Astrocyte of the spinal cord (primary cell): ENCODE measurements at regions not wholly inside any gene's neighbourhood (a gene's known extent, or its start where the extent isn't known, plus 50 kb on each side); places are given as distances from the start of the nearest gene placed in this dataset.

Experiments
- DNase-seq: peaks from one replicate; pipeline ENCODE4 v3.0.0; 2011; ENCODE audit warnings: low read depth, low spot score
- H3K4me3 ChIP-seq: 2 replicates; pipeline ENCODE4 v1.5.1; 2011; ENCODE audit warnings: low read depth, mild to moderate bottlenecking, low read length, moderate library complexity
- in situ Hi-C: cut with HindIII; loops from 2 replicates; pipeline ENCODE4 v1.10.0; 2017; ENCODE audit warnings: low sequenced_read_pairs
- TF ChIP-seq, protein P1 (sequence below): IDR thresholded peaks from 2 replicates; pipeline ENCODE4 v1.5.1; 2012; ENCODE audit warnings: low read depth, mild to moderate bottlenecking, low read length, inconsistent platforms

DNA sequence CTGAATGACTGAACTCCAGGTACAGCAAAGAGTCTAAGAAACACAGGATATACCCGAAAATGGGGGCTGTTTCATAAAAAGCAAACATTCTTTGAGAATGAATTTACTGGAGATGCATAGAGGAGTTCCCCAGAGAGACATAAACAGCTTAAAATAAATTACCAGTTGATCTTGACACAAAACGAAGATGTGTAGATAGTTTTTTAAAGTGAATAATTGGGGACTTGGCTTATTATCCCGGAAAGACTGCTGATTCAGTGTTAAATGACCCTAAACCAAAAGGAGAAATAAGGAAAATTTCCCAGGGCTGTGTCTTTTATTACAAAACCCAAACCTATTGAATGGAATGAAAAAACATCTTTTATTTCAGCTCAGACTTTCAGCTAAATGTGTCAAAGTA is 1052.8 kb upstream of the TMEM132C start:
- in situ Hi-C loops, result no loop called here
- TF ChIP-seq, protein P1, sequence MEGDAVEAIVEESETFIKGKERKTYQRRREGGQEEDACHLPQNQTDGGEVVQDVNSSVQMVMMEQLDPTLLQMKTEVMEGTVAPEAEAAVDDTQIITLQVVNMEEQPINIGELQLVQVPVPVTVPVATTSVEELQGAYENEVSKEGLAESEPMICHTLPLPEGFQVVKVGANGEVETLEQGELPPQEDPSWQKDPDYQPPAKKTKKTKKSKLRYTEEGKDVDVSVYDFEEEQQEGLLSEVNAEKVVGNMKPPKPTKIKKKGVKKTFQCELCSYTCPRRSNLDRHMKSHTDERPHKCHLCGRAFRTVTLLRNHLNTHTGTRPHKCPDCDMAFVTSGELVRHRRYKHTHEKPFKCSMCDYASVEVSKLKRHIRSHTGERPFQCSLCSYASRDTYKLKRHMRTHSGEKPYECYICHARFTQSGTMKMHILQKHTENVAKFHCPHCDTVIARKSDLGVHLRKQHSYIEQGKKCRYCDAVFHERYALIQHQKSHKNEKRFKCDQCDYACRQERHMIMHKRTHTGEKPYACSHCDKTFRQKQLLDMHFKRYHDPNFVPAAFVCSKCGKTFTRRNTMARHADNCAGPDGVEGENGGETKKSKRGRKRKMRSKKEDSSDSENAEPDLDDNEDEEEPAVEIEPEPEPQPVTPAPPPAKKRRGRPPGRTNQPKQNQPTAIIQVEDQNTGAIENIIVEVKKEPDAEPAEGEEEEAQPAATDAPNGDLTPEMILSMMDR, result no peak
- DNase-seq, result no peak
- H3K4me3 ChIP-seq, result no peak overlapping the region

DNA sequence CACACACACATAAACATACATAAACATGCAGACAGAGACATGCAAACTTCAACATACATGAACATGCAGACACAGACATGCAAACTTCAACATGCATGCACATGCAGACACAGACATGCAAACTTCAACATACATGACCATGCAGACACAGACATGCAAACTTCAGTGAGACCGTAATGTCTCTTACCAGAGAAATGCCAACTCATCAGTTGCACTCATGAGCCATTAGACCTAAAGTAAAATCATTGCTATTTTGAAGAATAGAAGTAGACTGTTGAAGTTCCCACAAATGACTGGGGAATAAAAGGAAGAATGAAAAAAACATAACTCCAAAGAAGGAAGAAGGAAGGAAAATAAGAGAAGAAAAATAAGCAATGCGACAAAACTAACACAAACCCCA is 1044.0 kb upstream of the TMEM132C start:
- in situ Hi-C loops, result no loop called here
- TF ChIP-seq, protein P1, result no peak
- no peak for DNase-seq
- H3K4me3 ChIP-seq, result no peak overlapping the region

DNA sequence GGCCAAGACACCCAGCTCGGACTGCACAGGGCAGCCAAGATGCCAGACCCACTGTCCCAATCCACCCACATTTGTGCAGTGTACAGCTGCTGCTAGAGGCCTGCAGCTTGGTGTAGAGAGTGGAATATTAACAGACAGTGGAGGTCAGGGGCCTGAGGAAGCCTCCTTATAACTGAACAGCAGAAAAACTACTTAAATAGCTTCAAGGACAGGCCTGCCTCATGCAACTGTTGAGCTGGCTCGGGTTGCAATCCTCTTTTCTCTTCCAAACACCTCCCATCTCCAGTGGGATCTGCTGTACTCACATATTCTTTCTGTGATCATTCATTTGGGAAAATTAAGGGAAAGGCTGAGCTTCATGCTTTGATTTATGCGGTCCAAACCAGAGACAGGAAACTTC is 1043.2 kb upstream of the TMEM132C start:
- TF ChIP-seq, protein P1, result no peak
- DNase-seq, result no peak
- in situ Hi-C loops, result no loop called here
- H3K4me3 ChIP-seq, result no peak overlapping the region

DNA sequence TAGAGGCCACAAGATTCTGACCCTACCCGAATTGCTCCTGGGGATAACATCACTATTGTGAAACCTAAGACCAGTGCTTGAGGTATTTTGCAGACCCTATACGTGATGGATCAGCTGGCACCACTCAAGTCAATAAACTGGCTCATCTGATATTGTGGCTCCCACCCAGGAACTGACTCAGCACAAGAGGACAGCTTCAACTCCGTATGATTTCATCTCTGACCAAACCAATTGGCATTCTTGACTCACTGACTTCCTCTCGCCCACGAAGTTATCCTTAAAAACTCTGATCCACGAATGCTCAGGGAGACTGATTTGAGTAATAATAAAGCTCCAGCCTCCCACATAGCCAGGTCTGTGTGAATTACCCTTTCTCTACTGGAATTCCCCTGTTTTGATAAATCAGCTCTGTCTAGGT is 1036.1 kb upstream of the TMEM132C start:
- TF ChIP-seq, protein P1, result no peak
- in situ Hi-C loops, result no loop called here
- peak; percentile 94 for DNase-seq
- no peak overlapping the region for H3K4me3 ChIP-seq

DNA sequence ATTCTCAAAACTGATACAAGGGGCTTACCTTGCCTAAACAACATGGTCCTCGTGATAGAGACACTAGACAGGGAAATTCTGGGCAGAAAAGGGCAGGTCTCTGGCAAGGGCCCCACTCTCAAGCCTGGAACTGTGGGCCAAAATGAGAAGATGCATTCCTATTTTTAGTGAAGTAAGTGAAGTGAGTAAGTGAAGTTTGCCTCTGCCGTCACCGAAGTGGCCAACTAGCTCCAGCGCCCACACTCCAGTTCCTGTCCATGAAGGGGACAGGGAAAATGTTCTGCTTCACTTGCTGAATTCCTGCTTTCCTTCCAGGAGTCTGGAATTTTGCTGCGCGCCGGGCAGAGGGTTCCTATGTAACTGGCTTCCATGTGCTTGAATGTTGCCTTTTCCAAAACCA is 1035.6 kb upstream of the TMEM132C start:
- TF ChIP-seq, protein P1, result no peak
- DNase-seq, result no peak
- H3K4me3 ChIP-seq, result no peak overlapping the region
- in situ Hi-C loops, result no loop called here

DNA sequence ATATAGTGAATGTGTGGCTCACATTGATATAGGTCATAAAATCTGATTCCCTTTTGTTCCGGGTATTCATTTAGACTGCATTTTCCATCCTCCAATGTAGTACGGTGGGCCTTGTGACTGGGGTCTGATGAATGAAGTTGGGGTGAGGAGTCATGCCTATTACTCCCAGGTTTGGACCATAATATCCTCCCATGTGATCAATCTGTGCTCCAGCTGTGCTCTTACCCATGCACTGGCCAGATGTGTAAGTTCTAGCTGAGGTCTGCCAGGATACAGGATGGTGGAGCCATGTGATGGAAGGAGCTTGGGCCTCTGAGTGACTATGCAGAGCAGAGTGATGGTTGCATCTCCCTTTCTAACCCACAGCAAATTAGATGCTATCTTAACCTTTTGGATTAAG is 1034.0 kb upstream of the TMEM132C start:
- TF ChIP-seq, protein P1, result no peak
- no peak for DNase-seq
- in situ Hi-C loops, result no loop called here
- no peak overlapping the region for H3K4me3 ChIP-seq

DNA sequence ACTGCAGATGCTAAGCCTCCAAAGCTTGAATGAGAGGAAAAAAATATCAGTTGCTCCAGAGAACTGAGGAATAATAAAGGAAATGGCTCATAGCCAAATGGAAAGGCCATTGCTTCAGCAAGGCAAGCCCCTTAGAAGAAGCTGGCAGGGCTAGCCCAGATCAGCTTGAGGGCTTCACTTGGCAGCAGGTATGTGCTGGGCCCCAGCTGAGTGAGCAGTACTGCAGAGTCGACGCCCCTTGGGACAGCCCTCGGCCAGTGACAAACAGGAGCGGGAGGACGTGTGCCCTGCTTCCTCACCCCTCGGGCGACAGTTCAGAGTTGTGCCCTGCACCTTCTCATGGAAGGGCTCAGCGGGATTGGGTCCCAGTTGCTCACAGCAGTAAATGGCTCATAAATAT is 1031.2 kb upstream of the TMEM132C start:
- in situ Hi-C loops, result no loop called here

More for the DNA sequence above, 1031.2 kb upstream of the TMEM132C start:
- H3K4me3 ChIP-seq, result no peak overlapping the region
- TF ChIP-seq, protein P1, result no peak
- no peak for DNase-seq
